SK-N-SH (cell line): ENCODE measurements at regions not wholly inside any gene's neighbourhood (a gene's known extent, or its start where the extent isn't known, plus 50 kb on each side); places are given as distances from the start of the nearest gene placed in this dataset.

ENCODE experiments used
- CTCF ChIP-seq: fragments of 200-600 bp; sonication (generic); IDR thresholded peaks from 2 replicates; pipeline ENCODE4 v1.6.1; 2017; ENCODE audit warnings: antibody characterized with exemption, mild to moderate bottlenecking, moderate library complexity
- EP300 ChIP-seq, 2 experiments: IDR thresholded peaks; 2 replicates each; pipeline versions ENCODE4 v1.4.0 to v1.6.1; 2012; ENCODE audit warnings: borderline replicate concordance in 1 of 2, low read depth in 1 of 2, low read length in 1 of 2
- EZH2phosphoT487 ChIP-seq: fragments of 200-600 bp; sonication (generic); IDR thresholded peaks from 2 replicates; pipeline ENCODE4 v1.6.1; 2017; ENCODE audit warnings: low read depth, mixed run types, mild to moderate bottlenecking, antibody characterized with exemption, moderate library complexity, borderline replicate concordance
- GATA2 ChIP-seq: sonication (generic); formaldehyde crosslinking; IDR thresholded peaks from 2 replicates; pipeline ENCODE4 v1.5.0; 2020; ENCODE audit warnings: mild to moderate bottlenecking, missing genetic modification reagents
- JUND ChIP-seq: IDR thresholded peaks from 2 replicates; pipeline ENCODE4 v1.4.0; 2012
- NRF1 ChIP-seq: IDR thresholded peaks from 2 replicates; pipeline ENCODE4 v1.6.1; 2012; ENCODE audit warnings: low read depth, mild to moderate bottlenecking, low read length
- POLR2AphosphoS5 ChIP-seq: IDR thresholded peaks from 2 replicates; pipeline ENCODE4 v1.6.1; 2012; ENCODE audit warnings: low read depth, low read length
- REST ChIP-seq: IDR thresholded peaks from 2 replicates; pipeline ENCODE4 v1.6.1; 2012; ENCODE audit warnings: mild to moderate bottlenecking, low read depth, low read length, moderate library complexity
- TAF1 ChIP-seq: IDR thresholded peaks from 2 replicates; pipeline ENCODE4 v1.6.1; 2012; ENCODE audit warnings: low read depth, mild to moderate bottlenecking, low read length, moderate library complexity, borderline replicate concordance
- YY1 ChIP-seq: IDR thresholded peaks from 2 replicates; pipeline ENCODE4 v1.4.0; 2012; ENCODE audit warnings: low read depth, mild to moderate bottlenecking
- TF ChIP-seq, protein P1 (sequence below): IDR thresholded peaks from 2 replicates; pipeline ENCODE4; 2012
- TF ChIP-seq, protein P2 (sequence below): fragments of 150-350 bp; IDR thresholded peaks from 2 replicates; pipeline ENCODE4 v1.6.1; 2017; ENCODE audit warnings: antibody characterized with exemption, low read length, low read depth, borderline replicate concordance

GRCh38 chr22:48427731-48428211, 1399.9 kb downstream of the BRD1 start:
- TF ChIP-seq CTCF (no peak), POLR2AphosphoS5 (no peak), EZH2phosphoT487 (no peak), NRF1 (no peak), JUND (no peak), YY1 (no peak), EP300 (IDR thresholded peaks at IDR 0.05; ENCODE audit: borderline replicate concordance in 1 of 2, low read depth in 1 of 2, low read length in 1 of 2) (no peak), REST (no peak), TAF1 (no peak), GATA2 (CRISPR knock-in tag) (no peak)
- TF ChIP-seq, protein P1, sequence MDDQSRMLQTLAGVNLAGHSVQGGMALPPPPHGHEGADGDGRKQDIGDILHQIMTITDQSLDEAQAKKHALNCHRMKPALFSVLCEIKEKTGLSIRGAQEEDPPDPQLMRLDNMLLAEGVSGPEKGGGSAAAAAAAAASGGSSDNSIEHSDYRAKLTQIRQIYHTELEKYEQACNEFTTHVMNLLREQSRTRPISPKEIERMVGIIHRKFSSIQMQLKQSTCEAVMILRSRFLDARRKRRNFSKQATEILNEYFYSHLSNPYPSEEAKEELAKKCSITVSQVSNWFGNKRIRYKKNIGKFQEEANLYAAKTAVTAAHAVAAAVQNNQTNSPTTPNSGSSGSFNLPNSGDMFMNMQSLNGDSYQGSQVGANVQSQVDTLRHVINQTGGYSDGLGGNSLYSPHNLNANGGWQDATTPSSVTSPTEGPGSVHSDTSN = no peak
- TF ChIP-seq, protein P2, sequence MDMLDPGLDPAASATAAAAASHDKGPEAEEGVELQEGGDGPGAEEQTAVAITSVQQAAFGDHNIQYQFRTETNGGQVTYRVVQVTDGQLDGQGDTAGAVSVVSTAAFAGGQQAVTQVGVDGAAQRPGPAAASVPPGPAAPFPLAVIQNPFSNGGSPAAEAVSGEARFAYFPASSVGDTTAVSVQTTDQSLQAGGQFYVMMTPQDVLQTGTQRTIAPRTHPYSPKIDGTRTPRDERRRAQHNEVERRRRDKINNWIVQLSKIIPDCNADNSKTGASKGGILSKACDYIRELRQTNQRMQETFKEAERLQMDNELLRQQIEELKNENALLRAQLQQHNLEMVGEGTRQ = no peak
